DMS153 (cell line): ENCODE measurements at regions not wholly inside any gene's neighbourhood (a gene's known extent, or its start where the extent isn't known, plus 50 kb on each side); places are given as distances from the start of the nearest gene placed in this dataset.
"Not testable (repeated sequence)": the region's sequence is repeated elsewhere in the genome, so short reads cannot be mapped to it uniquely, and the experiment has no call there.

Source experiments
- DNase-seq: peaks from one replicate; lab custom pipeline; 2025; lab: John Stamatoyannopoulos, UW

DNA sequence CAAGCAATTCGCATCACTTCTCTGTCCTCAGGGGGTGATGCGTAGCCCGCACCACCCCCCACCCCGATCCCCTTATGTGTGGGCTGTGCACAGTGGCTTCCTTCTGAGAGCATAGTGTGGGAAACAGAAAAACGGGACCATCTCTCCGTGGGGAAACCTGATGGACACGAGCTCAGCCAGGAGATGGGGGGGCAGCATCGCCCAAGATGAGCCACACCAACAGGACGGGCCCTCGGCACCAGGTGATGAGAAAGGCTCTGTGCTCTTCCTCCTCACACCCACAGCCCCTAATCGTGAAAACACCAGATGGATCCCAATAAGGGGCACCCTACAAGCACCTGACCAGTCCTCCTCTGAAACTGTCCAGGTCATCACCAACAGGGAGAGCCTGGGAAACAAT lies 153.6 kb downstream of the SHANK2 start:
- DNase-seq, result no peak

DNA sequence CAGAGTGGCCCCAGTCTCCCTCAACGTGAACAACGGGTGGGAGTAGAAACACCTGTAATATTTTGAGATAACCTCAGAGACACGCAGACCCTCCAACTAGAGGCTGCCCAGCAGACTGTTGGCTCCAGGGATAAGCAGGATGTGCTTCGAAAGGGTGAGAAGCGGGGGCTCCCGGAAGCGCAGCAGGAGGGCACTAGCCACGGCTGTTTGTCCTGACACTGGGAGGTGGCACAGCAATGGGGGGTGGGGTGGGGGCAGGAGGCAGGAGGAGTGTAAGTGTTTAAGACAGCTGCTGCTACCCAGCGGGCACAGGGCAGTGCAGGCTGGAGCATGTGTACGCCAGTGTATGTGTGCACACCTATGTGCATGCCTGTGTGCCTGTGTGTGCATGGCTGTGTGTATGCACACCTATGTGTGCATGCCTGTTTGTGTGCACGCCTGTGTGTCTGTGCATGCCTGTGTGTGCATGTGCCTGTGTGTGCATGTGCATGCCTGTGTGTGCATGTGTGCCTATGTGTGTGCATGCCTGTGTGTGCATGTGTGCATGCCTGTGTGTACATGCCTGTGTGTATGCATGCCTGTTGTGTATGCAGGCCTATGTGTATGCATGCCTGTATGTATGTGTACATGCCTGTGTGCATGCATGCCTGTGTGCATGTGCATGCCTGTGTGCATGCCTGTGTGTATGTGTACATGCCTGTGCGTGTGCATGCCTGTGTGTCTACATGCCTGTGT lies 154.7 kb downstream of the SHANK2 start:
- DNase-seq, result no peak

- no peak for DNase-seq
These were observed 155.5 kb downstream of the SHANK2 start for GRCh38 chr11:71096751-71097388.

GRCh38 chr11:71095294-71095850 lies 157.0 kb downstream of the SHANK2 start:
- DNase-seq, result no peak

- DNase-seq, result no peak
These were observed 157.9 kb downstream of the SHANK2 start for GRCh38 chr11:71094296-71095077.

GRCh38 chr11:71093783-71094182 lies 158.6 kb downstream of the SHANK2 start:
- DNase-seq, result no peak

GRCh38 chr11:71091506-71092265 lies 160.7 kb downstream of the SHANK2 start:
- DNase-seq, result no peak

DNA sequence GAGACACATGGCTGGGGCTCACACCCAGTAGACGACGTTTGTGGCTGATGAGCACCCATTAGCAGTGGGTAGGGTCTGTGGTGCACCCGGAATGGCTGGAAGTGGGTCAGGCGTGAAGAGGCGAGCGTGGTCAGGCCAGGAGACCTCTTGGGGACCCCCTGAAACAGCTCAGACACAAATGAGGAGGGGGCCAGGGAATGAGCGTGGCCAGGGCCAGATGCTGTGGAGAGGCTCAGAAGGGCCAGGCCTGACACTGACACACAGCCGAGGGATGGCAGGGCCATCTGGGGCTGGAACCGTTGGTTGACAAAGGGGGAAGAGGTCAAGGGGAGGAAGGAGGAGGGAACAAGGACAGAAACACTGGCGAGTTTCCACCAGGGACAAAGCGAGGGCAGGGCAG lies 162.8 kb downstream of the SHANK2 start:
- DNase-seq, result no peak

DNA sequence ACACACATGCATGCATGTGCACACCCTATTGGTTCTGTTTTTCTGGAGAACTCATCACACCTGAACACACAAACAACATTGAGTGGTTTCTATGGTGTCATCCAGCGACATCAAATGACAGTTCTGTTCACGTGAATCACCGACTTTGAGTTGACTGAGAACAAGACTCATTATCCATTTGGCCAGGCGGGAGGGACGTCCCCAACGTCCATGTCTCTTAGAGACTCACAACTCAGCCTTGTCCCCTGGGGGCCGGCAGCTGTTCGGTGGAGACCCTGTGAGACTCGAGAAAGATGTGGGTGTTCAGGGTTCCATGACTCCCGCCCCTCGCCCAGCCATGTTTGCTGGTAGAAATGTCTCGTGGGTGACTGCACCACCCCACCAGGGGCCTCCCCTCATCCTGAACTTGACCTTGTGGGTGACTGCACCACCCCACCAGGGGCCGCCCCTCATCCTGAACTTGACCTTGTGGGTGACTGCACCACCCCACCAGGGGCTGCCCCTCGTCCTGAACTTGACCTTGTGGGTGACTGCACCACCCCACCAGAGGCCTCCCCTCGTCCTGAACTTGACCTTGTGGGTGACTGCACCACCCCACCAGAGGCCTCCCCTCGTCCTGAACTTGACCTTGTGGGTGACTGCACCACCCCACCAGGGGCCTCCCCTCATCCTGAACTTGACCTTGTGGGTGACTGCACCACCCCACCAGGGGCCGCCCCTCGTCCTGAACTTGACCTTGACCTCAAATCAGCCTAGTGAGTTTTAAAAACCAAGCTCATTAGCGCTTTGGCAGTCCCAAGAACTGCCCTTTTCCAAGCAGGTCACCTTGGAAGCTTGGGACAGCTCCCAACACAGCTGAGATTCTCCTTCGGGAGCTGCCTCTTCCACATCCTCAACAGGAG lies 163.8 kb downstream of the SHANK2 start:
- DNase-seq, result not testable (repeated sequence)

GRCh38 chr11:71086687-71087258 lies 165.6 kb downstream of the SHANK2 start:
- peak; percentile 31 for DNase-seq

GRCh38 chr11:71084306-71085012 lies 167.9 kb downstream of the SHANK2 start:
- DNase-seq, result no peak

GRCh38 chr11:71083105-71083504 lies 169.3 kb downstream of the SHANK2 start:
- no peak for DNase-seq

- DNase-seq, result no peak
These were observed 169.9 kb downstream of the SHANK2 start for GRCh38 chr11:71082454-71082853.

- DNase-seq, result no peak
These were observed 170.6 kb downstream of the SHANK2 start for GRCh38 chr11:71081704-71082230.

GRCh38 chr11:71080239-71081097 lies 171.9 kb downstream of the SHANK2 start:
- DNase-seq, result peak; percentile 82

GRCh38 chr11:71079795-71080194 lies 172.6 kb downstream of the SHANK2 start:
- no peak for DNase-seq

- no peak for DNase-seq
These were observed 173.9 kb downstream of the SHANK2 start for GRCh38 chr11:71078482-71078881.

DNA sequence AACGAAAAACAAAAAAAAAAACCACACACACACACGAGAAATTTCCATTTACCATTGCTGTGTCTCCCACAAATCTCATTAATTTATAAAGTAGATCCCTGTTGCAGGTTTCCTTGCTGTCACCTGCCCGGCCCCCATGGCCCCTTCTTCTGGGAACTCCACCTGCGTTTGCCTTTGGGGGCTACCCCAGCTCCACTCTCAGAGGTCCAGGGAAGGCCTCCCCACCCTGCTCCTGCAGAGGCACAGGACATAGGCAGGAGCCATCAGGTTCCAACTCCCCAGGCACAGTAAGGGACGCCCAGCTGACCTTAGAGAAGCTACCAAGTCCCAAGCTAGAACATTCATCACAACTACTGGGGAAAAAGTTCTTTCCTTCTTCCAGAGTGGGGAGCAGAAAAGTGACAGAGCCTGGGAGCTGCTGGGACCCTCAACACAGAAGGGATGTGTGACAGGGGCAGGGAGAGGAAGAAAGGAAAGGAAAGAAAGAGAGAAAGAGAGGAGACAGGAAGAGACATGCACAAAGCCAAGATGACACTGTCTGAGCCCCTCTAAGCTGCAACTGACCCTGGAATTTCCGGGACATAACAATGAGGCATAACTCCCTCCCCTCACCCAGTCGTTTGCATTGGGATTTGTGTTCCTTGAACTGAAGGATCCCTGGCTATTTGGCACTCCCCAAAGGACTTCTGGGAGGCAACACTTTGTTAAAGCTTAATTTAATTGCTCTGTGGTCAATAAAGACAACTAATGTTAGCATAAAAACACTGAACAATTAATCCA lies 175.7 kb downstream of the SHANK2 start:
- no peak for DNase-seq
